T-helper 2 cell treated with Interferon-gamma antibody and Interleukin-4, amounts not matched to agents 100 ng/mL and 5 ng/mL, for 36 hours (primary cell): ENCODE measurements at regions not wholly inside any gene's neighbourhood (a gene's known extent, or its start where the extent isn't known, plus 50 kb on each side); places are given as distances from the start of the nearest gene placed in this dataset.
"Not testable (repeated sequence)": the region's sequence is repeated elsewhere in the genome, so short reads cannot be mapped to it uniquely, and the experiment has no call there.

Experiments used
- intact Hi-C: fragments of 100-400 bp; cut with micrococcal nuclease; formaldehyde crosslinking; loops from one replicate; pipeline ENCODE4 v1.15.1; 2023

DNA sequence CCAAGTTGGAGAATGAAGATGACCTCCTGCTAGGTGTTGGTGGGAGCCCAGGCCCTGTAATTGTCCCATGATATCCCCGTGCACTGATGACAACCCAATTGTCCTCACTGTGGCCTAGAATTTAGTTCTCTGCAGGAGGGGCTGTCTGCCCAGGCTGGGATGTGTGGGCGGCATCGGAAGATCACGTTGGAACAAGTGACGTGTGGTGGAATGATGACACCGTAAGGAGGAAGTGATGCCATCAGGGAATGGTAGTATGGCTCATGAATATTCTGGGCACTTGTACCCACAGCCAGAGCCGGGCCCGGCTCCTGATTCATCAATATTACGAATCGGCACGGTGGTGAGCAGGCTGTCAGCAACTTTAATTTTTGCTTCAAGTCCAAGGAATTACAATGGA is 111.6 kb downstream of the MIAT start:
- intact Hi-C loops: no loop called here

- intact Hi-C loops: no loop called here
Measured at GRCh38 chr22:26769663-26770062, 112.3 kb downstream of the MIAT start.

GRCh38 chr22:26770624-26771023 is 113.2 kb downstream of the MIAT start:
- intact Hi-C loops: no loop called here

- intact Hi-C loops: not testable (repeated sequence)
Measured at GRCh38 chr22:26773054-26773453, 115.7 kb downstream of the MIAT start.

DNA sequence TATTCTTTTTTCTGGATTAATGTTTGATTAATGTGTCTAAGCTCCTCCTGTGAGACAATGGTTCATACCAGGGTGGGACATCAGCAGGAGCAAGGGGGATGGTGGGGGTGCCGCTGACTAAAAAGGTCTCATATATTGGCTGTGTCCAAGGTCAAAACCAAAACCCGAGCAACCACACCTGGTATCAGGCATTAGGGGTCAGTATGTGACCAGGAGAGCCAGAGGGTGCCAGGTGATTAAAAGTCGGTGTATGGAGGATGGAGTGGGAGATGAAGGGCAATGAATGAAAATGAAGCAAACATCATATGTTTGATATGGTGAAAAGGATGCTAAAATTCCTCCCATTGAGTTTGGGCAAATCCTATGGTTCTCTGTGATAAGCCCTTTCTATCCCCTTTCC is 118.0 kb downstream of the MIAT start:
- intact Hi-C loops: no loop called here

- intact Hi-C loops: no loop called here
Measured at GRCh38 chr22:26777156-26777801, 119.9 kb downstream of the MIAT start.

GRCh38 chr22:26778372-26778771 is 121.0 kb downstream of the MIAT start:
- intact Hi-C loops: no loop called here

DNA sequence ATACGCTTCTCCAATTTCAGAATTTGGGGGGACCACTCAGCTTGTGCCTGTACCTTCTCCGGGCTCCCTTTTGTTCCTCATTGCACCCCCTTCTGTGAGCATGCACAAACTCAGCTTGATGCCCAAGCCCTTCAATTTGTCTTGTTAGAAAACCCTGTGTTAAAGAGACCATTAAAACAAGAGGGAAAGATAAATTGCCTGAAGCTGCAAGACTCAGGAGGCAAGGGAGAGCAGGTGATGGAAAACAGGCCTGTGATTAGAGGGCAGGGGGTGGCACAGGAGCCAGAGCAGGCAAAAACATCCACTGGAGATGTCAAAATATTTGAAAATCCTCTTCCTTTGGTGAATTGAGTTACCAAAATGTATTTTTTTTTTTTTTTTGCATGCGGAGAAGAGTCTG is 121.7 kb downstream of the MIAT start:
- intact Hi-C loops: no loop called here

DNA sequence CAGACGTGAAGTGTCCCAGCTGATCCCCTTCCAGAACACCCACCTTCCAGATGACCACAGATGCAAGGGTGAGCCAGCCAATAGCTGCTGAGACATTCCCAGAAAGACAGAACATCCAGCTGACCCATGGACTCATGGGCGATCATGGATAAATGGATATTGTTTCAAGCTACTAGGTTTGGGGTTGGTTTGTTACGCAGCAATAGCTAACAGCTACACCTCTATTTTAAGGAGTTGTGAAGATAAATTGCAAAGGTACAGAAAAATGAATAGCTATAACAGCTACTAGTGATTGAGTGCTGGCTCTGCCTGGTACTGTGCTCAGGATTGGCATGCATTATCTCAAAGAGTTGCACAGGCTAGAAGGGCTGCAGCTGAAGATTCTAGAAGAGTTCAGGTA is 122.5 kb downstream of the MIAT start:
- intact Hi-C loops: no loop called here

DNA sequence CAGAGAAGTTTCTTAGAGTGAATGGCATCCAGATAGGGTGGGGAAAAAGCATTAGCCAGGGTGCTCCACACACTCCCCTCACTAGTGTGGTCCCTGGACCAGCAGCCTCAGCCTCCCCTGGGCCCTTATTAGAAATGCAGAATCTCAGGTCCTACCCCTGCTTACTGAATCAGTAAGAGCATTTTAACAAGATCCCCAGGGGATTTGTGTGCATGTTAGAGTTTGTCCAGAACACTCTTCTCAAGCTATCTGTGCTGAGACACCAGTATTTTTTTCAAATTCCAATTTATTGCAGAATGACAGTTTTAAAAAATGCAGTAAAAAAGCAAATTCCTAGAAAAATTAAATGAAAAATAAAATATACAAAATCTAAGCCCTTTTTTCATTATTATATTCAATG is 123.1 kb downstream of the MIAT start:
- intact Hi-C loops: no loop called here

GRCh38 chr22:26781062-26781461 is 123.7 kb downstream of the MIAT start:
- intact Hi-C loops: no loop called here

DNA sequence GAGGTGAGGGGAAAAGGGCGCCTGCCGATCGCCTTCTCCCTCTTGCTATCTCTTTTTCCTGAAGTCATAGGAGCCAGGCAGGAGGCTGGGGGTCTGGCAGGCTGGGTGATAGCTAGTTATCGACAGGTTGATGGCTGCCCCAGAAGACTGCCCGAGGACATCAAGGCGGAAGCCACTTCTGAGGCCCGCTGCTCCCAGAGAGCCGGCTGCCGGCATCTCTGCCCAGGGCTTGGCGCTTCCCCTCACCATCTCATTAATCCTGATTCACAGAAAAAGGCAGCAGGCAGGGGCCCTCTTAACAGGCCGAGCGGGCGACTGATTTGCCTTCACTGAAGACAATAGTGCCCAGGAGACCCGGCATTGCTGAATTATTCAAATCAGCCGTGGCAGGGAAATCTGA is 124.2 kb downstream of the MIAT start:
- intact Hi-C loops: no loop called here

DNA sequence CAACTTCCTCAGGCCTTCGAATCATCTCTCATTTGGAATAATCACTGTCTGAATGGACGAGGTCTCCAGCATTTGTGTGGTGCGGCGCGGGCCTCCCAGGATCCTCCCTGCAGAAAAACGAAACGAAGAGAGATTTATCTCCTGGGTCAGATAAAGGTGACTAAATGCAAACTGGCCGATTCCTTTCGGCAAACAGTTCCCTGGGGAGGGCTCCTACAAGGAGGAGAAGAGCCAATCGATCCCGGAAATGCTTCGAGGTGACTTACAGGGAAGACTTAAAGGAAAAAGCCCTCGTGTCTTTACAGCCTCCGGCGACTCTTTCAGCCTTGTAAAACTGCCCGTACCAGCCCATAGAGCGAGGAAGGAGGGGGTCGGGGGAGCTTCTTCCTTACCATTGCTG is 126.5 kb downstream of the MIAT start:
- intact Hi-C loops: no loop called here

GRCh38 chr22:26784772-26785171 is 127.4 kb downstream of the MIAT start:
- intact Hi-C loops: no loop called here

- intact Hi-C loops: no loop called here
Measured at GRCh38 chr22:26785932-26786331, 128.5 kb downstream of the MIAT start.

DNA sequence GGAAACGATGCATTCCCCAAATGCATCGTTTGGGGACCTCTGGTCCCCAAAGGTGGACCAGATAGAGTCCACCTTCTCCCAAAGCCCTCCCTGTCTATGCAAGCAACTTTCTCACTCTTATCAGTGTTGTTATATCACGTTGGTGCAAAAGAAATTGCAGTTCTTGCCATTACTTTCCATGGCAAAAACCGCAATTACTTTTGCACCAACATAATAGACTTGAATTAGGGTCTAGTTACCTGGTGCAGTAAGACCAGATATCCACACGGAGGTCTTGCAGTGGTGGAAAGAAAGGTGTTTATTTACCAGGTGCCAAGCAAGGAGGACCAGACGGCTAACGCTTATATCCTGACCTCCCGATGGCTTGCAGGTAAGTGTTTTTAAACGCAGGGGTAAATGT is 129.0 kb downstream of the MIAT start:
- intact Hi-C loops: no loop called here

- intact Hi-C loops: no loop called here
Measured at GRCh38 chr22:26789951-26790350, 132.6 kb downstream of the MIAT start.

DNA sequence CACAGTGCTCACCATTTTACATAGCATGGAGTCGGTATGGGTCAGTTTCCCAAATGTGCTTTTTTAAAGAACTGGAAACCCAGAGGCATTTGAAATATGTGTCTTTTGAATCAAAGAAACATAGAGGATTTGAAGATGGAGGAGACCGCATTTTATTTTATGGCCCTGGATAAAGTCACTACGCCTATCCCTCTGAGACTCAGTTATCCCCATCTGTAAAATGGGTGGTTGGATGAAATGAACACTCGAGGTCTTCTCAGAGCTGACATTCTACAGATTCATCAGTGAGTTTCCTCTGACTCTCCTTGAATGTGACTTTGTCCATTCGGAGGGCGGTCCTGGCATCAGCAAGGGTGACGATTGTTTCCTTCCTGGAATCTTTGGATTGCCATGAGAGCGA is 135.1 kb downstream of the MIAT start:
- intact Hi-C loops: no loop called here

DNA sequence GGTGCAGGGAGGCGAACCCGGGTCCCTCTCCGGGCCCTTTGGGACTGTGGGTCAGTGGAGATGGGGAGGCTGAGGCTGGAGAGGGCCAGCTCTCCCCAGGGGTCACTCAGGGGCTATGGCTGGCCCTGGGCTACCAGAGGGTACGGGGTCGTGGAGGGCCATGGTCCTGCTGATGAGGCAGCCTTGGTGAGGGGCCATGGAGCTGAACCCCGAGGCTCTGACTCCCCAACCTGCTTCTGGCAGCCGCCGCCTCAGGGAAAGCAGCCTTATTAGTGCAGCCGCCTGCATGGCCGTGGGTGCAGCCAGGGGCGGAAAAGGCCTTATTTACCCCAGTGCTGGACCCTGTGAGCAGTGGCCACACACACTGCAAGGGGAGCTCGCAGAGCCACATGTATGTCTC is 139.4 kb downstream of the MIAT start:
- intact Hi-C loops: no loop called here

DNA sequence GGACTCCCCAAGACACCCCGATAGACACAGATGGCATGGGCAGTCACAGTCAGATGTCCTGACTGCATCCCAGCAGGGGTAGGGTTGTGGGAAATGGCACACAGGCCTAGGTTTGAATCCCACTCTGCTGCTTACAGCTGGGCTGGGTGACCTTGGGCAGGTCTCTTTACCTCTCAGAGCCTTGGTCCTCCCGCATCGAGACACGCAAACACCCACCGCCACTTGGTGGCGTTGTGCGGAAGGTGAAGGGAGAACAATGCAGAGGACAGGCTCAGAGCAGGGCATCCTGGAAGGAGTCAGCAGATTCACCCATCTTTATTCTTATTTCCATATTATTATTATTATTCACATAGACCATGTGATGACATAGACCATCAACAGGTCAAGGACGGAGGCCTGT is 140.5 kb downstream of the MIAT start:
- intact Hi-C loops: no loop called here

DNA sequence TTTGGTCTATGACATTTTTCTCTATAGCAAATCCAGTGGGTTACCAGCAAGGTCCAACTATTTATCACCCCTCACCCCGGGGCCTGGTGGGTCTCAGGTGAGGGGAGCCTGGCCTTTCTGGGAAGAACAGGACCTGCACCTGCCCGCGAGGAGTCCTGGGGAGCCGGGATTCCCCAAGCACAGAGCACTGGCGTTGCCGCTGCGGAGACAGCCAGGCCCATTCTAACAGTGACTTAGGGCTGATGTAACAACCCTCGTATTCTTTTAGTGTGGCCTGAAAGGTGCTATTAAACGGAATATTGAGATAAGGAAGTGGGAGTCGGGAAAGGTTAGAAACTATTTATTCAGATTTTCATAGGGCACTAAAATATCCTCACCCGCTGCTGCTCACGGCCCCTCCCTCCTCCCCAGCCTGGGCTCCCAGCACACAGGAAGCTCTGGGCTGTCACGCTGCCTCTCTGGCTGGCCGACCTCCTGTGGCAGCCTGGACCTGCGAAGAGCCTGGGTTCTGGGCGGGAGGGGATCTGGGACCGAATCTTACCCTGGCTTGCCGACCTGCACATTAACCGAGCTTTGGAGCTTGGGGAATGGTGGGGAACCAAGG is 141.2 kb downstream of the MIAT start:
- intact Hi-C loops: no loop called here

DNA sequence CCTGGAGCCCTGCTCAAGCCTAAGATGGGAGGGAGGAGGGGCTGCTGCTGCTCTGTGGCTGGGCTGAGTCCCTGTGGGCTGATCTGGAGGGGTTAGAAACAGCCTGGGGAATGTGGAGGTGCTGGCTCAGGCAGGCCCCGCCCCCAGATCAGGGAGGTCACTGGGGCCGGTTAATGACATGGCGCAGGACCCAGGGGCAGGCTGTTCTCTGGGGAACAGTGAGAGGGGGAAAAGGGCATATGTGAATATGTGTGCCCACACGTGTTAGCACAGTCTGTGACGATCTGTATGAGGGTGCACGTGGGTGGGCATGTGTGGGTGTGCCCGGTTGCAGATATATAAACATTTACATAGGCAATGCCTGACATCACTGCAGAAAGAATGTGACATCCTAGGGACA is 143.5 kb downstream of the MIAT start:
- intact Hi-C loops: no loop called here

DNA sequence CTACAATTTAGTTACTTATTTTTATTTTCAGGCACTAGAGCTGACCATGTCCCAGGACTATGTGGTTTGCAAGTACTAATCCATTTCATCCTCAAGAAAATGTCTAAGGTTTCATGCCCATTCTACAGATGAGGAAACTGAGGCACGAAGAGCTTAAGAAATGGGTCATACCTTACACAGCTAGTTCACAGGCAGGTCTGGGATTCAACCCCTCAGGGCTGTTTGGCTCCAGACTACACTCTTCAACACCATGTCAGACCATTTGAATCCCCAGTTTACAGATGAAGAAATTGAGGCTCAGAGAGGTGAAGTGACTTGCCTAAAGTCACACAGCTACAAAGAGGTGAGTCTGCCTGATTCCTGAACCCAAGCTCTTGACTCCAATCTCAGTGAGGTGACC is 144.1 kb downstream of the MIAT start:
- intact Hi-C loops: no loop called here

DNA sequence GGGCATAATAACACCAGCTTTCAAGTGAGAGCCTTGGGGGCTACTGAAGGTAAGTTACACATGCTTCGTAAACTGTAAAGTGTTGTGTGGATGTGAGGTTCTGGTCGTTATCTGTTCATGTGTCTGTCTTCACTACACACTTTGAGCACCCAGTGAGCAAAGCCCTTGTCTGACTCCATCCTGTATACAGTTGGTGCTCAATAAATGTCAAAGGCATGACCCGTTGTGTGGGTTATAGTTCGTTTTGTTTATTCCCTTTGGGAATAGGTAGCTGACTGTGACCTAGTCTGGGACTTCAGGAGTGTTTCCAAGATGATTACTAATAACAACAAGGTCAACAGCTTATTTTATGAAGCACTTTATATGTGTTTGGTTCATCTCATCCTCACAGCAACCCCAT is 146.9 kb downstream of the MIAT start:
- intact Hi-C loops: no loop called here
